Right forelimb (tissue), 1 donor: ENCODE measurements at regions not wholly inside any gene's neighbourhood (a gene's known extent, or its start where the extent isn't known, plus 50 kb on each side); places are given as distances from the start of the nearest gene placed in this dataset.

Experiments
- DNase-seq: peaks from one replicate; pipeline ENCODE4 v3.0.0-alpha.2; 2018

DNA sequence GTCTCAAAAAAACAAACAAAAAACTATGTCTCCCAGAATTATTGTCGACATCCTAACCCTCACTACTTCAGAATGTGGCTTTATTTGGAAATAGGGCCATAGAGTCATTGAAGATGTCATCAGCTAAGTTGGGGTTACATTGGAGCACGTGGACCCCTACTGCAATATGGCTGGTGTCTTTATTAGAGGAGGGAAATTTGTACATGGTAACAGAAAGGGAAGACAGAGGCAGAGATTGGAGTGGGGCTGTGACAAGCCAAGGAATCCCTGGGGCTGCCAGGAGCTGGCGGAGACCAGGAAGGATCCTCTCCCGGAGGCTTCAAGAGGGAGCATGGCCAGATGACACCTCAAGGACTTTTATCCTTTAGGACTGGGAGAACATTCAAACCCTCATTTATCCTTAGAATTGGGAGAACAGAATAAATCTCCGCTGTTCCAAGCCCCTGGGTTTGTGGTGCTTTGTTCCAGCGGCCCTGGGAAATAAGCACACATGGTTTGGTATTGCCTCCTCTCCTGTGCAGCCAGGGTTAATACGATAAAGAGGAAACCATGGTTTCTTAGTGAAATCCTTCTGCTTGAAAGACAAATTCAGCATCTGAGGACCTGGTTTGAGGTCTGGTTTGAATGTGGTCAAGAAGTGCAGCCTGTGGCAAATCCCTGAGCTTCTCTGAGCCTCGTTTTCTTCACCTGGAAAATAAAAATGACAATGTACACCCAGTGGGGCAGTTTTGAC is 184.7 kb downstream of the MYCN start:
- DNase-seq = no peak

DNA sequence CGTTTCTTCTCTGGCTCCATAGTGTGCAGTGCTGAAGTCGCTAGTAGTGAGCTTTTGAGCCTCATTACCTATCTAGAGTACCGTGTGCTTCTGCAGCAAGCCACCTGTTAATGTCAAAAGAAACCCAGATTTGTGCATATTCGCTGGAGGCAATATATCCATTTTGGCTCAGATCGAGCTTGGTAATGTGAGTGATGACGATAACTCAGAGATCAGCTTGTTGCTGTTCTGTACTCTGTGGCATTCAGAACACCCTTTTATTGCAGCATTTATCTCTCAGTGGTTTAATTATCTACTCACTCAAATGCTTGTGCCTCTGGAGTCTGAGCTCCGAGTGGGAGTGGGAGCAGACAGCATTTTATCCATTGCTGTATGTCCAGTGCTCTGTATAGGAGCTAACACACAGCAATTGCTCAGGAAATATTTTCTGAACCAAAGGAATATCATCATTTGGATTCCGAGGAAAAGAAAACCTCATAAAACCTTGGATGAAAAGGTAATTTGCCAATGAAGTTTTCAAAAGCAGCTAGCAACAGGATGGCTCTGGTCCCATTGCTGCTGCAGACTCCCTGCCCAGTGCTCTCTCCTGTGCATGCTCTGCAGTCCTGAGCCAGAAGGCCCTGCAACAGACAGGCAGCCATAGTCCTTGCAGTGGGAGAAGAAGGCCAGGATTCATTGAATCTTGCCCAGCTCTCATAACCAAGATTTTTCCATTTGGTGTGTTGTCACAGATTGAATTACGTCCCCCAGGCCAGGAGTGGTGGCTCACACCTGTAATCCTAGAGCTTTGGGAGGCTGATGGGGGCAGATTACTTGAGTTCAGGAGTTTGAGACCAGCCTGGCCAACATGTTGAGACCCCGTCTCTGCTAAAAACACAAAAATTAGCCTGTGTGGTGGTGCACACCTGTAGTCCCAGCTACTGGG is 183.8 kb downstream of the MYCN start:
- no peak for DNase-seq

DNA sequence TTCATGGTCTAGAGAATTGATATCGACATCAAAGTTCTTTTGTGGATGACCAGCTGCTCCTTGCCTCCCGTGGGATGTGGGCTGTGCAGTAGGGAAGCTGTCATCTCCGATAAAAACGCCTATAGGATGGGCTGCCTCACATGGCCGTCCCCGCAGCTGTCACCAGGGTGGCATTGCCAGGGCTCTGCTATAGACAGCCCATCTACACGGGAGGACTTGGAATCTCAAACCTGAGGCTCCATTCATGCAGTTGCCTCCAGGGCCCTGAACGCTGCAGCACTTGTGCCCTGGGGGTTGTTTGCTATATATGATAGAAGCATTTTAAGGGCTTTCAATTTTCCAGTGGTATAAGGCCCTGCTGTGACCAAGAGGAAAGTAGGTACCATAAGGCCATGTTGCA is 183.1 kb downstream of the MYCN start:
- no peak for DNase-seq

DNA sequence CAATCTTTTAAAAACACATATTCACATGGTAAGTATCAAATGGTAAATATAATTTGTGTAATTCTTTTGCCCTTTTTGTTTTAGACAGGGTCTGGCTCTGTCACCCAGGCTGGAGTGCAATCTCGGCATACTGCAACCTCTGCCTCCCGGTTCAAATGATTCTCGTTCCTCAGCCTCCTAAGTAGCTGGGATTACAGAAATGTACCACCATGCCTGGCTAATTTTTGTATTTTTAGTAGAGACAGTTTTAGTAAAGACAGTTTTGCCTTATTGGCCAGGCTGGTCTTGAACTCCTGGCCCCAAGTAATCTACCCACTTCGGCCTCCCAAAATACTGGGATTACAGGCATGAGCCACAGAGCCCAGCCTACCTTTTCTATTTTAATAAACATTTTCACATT is 182.2 kb downstream of the MYCN start:
- DNase-seq = no peak

DNA sequence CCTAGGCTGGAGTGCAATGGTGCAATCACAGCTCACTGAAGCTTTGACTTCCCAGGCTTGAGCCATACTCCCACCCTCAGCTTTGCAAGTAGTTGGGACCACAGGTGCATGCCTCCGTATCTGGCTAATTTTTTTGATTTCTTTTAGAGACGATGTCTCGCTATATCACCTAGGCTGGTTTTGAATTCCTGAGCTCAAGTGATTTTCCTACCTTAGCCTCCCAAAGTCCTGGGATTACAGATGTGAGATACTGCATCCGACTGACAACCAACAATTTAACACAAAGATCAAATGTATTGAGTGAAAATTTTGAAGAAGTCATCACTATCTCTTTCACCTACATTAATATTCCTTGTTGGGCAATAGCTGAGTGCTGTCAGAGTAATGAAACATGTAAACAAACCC is 181.6 kb downstream of the MYCN start:
- DNase-seq = no peak

DNA sequence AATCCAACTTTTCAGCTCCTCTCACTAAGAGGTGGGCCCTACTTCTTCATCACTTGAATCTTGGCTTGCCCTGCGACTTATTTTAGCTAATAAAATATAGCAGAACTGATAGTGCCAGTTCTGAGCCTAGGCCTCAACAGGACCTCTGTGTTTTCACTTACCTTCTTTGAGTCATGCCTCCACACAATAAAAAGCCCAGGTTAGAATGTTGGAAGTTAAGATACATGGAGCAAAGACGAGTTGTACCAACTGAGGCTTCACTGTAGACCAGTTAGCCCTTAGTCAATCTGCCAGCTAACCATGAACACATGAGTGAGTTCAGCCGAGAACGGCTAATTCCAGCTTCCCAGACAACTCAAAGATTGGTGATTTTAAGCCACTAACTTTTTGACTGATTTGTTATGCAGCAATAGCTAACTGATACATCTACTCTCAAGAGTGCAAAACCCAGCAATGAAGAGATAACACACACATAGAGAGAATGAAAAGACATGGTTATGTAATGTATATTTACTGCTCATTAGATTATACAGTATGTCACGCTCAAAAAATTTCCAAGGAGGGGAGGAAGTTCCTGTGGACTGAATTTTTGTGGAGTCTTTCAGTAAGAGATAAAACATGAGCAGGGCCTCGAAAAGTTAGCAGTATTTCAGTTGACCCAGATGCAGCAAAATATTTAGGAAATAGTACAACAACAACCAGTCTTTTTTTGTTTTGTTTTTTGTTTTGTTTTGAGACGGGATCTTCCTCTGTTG is 181.1 kb downstream of the MYCN start:
- DNase-seq = no peak

DNA sequence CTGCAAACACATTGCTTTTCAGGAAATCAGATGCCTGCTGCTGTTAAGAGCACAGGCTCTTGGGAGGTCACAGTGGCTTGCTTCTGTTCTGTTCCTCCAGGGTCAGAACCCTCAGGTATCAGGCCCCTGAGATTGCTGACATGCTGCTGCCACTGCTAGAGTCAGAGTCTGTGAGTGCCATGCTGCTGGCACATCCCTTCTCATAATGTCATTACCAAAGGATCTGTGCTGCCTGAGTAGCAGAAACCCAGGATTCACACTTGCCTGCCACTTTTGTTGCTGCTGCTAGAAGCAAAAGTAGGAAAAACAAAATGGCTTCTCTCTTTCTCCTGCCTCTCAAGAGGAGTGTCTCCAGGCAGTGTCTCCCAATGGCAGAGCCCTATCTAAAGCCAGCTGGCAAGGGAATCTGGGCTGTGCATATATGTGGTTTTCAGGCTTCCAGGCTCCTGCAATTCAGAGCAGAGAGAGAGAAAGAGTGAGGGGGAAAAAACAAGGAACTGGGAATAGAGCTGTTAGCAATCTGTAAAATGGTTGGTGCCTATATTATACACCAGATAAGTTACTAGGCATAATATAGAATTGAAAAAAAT is 180.3 kb downstream of the MYCN start:
- no peak for DNase-seq

DNA sequence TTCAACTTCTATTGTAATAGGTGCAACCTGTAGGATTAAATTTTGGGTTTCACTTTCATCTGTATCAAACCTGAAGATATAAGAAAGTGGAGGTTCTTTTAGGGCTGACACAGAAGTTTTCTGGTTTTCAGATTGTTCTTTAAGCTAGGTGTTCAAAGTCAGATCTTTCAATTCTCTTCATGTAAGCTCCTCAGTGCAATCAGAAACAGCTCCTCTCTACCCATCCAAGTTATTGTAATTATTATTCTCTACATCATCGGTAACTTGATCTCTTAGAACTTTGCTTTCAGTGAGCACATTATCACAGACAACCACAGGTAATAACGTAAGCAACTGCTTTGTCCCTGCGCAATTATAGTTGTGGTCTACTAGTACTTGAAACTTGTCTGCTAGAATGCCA is 179.4 kb downstream of the MYCN start:
- no peak for DNase-seq

DNA sequence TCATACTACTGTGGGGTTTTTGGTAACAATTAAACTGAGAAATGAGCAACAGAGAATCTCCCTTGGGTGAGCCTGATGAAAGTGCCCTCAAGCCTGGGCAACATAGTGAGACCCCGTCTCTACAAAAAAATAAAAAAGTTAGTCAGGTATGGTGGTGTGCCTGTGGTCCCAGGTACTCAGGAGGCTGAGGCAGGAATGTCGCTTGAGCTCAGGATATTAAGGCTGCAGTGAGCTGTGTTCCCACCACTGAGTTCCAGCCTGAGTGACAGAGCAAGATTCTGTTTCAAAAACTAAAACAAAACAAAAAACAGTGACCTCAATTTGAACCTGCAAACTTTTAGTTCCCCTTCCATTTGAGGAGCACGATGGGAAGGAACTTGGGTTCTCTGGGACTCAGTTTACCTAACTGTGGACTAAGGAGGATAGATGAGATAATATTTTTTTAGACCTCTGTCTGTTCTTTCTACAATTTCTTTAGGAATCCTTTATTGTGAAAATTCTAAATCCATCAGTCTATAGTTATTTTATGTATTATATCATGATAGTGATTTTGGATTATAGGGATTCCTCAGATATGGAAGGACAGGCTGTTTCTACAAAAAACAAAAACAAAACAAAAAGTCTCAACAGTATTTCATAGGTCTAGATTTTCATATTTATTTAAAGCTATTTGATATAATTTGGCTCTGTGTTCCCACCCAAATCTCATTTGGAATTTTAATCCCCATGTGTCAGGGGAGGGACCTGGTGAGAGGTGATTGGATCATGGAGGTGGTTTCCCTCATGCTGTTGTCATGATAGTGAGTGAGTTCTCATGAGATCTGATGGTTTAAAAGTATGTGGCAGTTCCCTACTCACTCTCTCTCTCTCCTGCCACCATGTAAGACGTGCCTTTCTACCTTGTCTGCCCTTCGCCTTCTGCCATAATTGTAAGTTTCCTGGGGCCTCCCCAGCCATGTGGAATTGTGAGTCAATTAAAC is 178.6 kb downstream of the MYCN start:
- no peak for DNase-seq

DNA sequence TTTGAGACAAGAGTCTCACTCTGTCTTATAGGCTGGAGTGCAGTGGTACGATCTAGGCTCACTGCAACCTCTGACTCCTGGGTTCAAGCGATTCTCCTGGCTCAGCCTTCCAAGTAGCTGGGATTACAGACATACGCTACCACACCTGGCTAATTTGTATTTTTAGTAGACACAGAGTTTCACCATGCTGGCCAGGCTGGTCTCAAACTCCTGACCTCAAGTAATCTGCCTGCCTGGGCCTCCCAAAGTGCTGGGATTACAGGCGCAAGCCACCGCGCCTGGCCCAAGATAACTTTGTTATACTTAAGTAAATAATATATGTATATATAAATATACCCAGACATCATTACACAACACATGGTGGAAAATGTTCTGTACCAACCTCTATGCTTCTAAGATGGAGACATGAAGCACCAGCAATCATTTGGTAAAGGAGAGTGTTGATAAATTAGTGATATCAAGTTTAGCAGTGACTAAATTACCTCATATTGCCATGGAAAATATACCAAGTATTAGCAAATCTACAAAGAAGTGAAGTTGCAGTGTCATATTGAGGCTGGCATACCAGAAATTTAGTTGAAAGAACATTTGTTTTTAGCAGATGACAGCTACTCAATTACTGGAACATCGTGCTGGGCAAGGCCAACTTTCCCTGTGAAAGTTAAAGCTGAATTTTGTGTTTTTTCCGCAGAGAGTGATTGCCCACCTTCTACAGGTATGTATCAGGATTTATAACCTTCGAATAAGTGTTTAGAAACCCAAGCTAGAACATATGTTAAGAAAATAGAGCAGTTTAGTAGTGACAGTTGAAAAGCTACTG is 177.7 kb downstream of the MYCN start:
- no peak for DNase-seq

DNA sequence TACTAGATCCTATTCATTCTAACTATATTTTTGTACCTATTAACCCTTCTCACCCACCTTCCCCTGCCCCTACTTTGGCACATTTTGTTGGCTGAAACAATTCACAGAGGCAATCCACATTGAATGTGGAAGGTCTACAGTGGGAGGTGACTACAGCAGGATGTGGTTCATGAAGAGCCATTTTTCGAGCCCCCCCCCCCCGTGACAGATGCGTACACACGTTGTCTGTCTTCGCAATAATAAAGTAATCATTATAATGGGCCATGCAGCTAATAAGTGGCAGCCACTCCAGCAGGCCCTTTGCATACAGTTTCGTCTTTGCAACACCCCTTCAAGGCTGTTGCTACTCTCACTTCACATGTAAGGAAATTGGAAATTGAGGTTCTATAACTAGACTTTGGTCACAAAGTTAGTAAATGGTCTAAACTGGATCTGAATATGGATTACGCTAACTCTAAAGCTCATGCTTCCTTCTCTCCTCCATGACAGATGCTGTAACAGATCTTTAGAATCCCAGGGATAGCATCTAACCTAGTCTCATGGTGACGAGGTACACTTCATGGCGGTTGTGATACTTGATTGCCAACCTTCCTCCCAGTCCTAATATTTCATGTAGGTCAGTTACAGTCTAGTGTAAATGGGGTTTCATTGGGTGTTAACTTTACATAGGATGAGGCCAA is 176.8 kb downstream of the MYCN start:
- DNase-seq = no peak

DNA sequence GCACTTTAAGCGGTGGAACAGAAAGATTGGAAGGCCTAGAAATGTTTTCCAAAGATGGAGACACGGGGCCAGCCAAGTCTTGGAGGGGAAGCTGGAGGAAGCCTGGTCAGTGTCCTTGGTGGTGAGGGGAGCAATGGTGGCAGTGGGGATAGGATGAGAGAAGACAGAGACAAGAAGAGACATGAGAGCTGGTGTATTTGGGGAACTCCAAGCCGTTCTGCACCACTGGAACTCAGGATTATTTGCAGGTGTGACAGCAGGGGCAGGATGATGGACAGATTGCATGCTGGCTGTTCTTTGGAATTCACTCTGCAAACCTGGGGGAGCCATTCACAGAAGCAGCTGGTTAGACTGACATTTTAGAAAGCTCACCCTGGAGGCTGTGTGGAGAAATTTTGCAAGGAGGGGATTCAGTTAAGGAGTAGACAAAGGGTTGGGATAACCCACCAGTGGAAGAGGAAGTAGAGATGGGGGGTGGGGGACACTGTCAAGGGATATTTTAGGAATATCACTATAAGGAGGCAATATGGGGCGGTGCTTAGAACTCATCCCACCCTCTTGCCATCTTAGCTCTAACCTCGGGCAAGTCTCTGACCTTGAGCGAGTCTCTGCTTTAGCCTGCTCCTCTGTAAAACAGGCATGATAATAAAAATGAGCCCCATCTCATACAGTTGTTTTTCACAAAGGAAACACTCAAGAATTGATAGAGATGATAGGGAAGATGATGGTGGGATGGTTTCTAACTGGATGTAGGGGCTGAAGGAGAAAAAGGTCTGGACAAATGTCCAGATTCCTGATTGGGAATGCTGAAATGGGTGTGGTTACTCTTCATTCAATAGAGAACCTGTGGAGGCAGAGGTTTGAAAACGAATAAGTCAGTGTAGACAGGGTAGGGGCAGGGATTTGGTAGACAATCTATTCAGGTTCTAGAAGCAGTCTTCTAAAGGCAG is 175.8 kb downstream of the MYCN start:
- DNase-seq = no peak

DNA sequence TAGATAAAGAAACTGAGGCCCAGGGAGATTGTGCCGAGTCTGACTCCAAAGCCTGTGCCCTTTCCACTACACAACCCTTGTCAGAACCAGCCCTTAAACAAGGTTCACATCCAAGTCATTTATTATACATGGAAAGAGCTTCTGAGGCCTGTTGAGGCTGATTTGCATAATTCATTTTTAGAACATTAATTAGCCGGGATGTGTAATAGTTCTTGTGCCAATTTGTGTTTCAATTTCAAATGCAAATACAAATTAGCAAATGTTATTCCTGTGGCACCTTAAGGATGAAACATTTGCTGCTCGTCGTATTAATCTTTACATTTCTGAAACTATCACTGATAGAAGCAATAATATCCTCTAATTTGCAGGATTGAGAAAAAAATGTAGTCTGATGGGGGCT is 174.9 kb downstream of the MYCN start:
- DNase-seq = no peak

DNA sequence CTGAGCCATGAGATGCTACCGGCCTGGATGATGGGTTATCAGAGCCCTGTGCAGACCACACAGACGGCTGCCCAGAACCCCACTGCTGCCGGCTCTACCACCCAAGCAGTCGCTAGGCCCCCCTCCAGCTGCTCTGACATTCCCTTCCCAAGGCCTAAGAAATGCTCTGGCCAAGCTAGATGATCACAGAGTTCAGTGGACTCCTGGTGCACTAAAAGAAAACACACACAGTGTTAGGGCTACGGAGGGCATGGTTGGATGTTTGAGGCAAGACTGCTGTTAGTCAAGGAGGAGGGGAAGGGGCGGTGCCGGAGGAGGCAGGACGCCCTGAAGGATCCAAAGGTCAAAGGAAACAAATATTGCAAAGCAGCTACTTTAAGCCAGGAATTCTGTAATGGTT is 174.5 kb downstream of the MYCN start:
- no peak for DNase-seq

DNA sequence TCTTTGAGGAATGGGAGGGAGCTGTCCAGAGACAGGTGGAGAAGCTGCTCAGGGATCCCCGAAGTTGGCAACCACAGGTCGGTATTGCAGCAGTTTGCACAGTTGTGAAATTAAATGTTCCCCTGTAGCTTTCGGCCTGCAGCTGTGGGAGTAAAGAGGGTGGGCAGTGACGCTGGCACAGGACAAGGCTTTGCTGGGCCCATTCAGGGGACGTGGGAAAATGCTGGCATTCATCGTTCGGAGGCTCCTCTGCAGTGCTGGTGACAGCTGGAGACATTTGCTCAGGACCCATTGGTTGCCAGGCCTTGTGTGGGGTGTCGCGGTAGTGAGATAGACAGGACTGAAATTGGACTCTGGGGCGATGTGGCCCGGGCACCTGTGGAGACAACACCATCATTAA is 173.7 kb downstream of the MYCN start:
- peak; percentile 60 for DNase-seq

DNA sequence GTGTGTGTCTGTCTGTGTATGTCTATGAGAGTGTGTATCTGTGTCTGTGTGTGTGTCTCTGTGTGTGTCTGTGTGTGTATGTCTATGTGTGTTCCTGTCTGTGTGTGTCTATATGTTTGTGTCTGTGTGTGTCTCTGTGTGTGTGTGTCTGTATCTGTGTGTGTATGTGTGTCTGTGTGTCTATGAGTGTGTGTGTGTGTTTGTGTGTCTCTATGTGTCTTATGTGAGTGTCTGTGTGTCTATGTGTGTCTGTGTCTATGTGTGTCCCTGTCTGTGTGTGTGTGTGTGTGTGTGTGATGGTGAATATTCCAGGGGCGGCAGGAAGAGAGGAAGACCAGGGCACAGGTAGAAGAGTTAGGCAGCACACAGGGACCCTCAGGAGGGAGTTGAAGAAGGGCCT is 173.2 kb downstream of the MYCN start:
- DNase-seq = no peak

DNA sequence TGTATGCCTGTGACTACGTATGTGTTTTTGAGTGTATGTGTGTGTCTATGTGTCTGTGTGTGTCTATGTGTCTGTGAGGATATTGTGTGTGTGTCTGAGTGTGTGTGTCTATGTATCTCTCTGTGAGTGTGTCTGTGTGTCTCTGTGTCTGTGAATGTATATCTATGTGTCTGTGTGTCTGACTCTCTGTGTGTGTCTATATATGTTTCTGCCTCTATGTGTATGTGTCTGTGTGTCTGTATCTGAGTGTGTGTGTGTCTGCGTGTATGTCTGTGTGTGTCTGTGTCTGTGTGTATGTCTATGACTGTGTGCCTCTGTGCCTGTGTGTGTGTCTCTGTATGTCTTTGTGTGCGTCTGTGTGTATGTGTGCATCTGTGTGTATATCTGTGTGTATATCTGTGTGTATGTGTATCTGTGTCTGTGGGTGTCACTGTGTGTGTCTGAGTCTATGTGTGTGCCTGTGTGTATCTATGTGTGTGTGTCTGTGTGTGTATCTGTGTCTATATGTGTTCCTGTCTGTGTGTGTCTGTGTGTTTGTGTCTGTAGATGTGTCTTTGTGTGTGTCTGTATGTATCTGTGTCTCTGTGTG is 172.7 kb downstream of the MYCN start:
- DNase-seq = no peak

DNA sequence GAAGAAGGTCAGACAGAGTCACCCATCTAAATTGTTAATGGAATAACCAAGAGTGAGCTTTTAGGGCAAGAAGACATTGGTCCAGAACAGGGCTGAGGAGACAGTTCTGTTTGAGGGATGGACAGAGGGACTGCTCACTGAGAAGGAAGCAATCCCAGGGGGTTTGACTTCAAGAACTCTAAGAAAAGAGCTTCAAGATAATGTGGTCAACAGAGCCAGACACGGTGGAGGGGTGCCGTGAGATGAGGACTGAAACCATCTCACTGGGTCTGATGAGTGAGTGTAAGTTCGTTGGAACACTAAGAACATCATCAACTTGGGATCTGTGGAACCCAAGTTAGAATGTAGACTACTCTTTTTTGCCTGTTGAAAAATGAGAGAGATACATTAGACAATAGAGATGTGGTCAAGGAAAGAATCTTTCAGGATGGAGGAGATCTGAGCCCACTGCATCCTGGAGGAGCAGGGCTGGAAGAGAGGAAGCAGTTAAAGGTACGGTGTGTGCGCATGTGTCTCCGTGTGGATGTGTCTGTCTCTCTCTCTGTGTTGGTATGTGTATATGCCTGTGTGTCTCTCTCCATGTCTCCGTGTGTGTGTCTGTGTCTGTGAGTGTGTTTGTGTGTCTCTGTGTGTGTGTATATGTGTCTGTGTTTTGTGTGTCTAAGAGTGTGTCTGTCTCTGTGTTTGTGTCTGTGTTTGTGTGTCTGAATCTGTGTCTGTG is 172.1 kb downstream of the MYCN start:
- no peak for DNase-seq
